ENCODE measurements at regions not wholly inside any gene's neighbourhood (a gene's known extent, or its start where the extent isn't known, plus 50 kb on each side); places are given as distances from the start of the nearest gene placed in this dataset.

- no peak for TF ChIP-seq CTCF (IDR thresholded peaks at IDR 0.05; ENCODE audit: unreplicated experiment in 3 of 3)
- no peaks in the 10 kb centered on the region for H3K4me1 Mint-ChIP-seq
- H3K27ac Mint-ChIP-seq = no peak overlapping the region
- H3K36me3 Mint-ChIP-seq (ENCODE audit: low read depth) = no peaks in the 10 kb centered on the region
- H3K4me3 Mint-ChIP-seq = no peak overlapping the region
- H3K9me3 Mint-ChIP-seq = peaks cover 2% of the 10 kb centered on the region
- peaks cover 4% of the 10 kb centered on the region for H3K27me3 Mint-ChIP-seq (ENCODE audit: low read depth)
These were observed 632.1 kb downstream of the SOCS6 start for GRCh38 chr18:70920840-70921374.

- Mint-ChIP-seq H3K9me3 (peaks cover 3% of the 10 kb centered on the region), H3K27ac (no peak overlapping the region), H3K27me3 (ENCODE audit: low read depth) (no peaks in the 10 kb centered on the region), H3K4me3 (no peak overlapping the region), H3K4me1 (peaks cover 7% of the 10 kb centered on the region), H3K36me3 (ENCODE audit: low read depth) (no peaks in the 10 kb centered on the region)
- no peak for TF ChIP-seq CTCF (IDR thresholded peaks at IDR 0.05; ENCODE audit: unreplicated experiment in 3 of 3)
These were observed 618.8 kb downstream of the SOCS6 start for GRCh38 chr18:70907673-70908072.

GRCh38 chr18:70892381-70892780 lies 603.5 kb downstream of the SOCS6 start:
- no peaks in the 10 kb centered on the region for H3K9me3 Mint-ChIP-seq
- no peaks in the 10 kb centered on the region for H3K27me3 Mint-ChIP-seq (ENCODE audit: low read depth)
- no peak overlapping the region for H3K4me3 Mint-ChIP-seq
- TF ChIP-seq CTCF (IDR thresholded peaks at IDR 0.05; ENCODE audit: unreplicated experiment in 3 of 3) = no peak
- no peaks in the 10 kb centered on the region for H3K36me3 Mint-ChIP-seq (ENCODE audit: low read depth)
- no peak overlapping the region for H3K27ac Mint-ChIP-seq
- no peaks in the 10 kb centered on the region for H3K4me1 Mint-ChIP-seq

- Mint-ChIP-seq H3K36me3 (ENCODE audit: low read depth) (no peaks in the 10 kb centered on the region), H3K4me1 (no peaks in the 10 kb centered on the region), H3K27me3 (ENCODE audit: low read depth) (no peaks in the 10 kb centered on the region), H3K4me3 (no peak overlapping the region), H3K9me3 (peaks cover 6% of the 10 kb centered on the region), H3K27ac (no peak overlapping the region)
- TF ChIP-seq CTCF (IDR thresholded peaks at IDR 0.05; ENCODE audit: unreplicated experiment in 3 of 3) = no peak
These were observed 581.4 kb downstream of the SOCS6 start for GRCh38 chr18:70870292-70870691.

- Mint-ChIP-seq H3K4me1 (no peaks in the 10 kb centered on the region), H3K27ac (no peak overlapping the region), H3K36me3 (ENCODE audit: low read depth) (no peaks in the 10 kb centered on the region), H3K27me3 (ENCODE audit: low read depth) (no peaks in the 10 kb centered on the region), H3K9me3 (no peaks in the 10 kb centered on the region), H3K4me3 (no peak overlapping the region)
- TF ChIP-seq CTCF (IDR thresholded peaks at IDR 0.05; ENCODE audit: unreplicated experiment in 3 of 3) = no peak
These were observed 559.5 kb downstream of the SOCS6 start for GRCh38 chr18:70848329-70848728.

- Mint-ChIP-seq H3K9me3 (no peaks in the 10 kb centered on the region), H3K4me3 (no peak overlapping the region), H3K36me3 (ENCODE audit: low read depth) (no peaks in the 10 kb centered on the region), H3K27me3 (ENCODE audit: low read depth) (no peaks in the 10 kb centered on the region), H3K4me1 (no peaks in the 10 kb centered on the region), H3K27ac (no peak overlapping the region)
- no peak for TF ChIP-seq CTCF (IDR thresholded peaks at IDR 0.05; ENCODE audit: unreplicated experiment in 3 of 3)
These were observed 551.8 kb downstream of the SOCS6 start for GRCh38 chr18:70840649-70841048.
